Right atrium auricular region (tissue), 2 donors: ENCODE measurements at regions not wholly inside any gene's neighbourhood (a gene's known extent, or its start where the extent isn't known, plus 50 kb on each side); places are given as distances from the start of the nearest gene placed in this dataset.

Experiments used
- DNase-seq: peaks from one replicate; pipeline ENCODE4 v3.0.0-alpha.2; 2019; ENCODE audit warnings: low spot score
- H3K27ac ChIP-seq, 2 donors: fragments of 200-600 bp; sonication (generic); 1 replicate in 1 of 2; 2 replicates in 1 of 2; pipeline ENCODE4 v1.5.1; 2016 to 2019
- H3K27me3 ChIP-seq, 2 donors: fragments of 200-600 bp; sonication (generic); one replicate each; pipeline versions ENCODE4 v1.5.1 to v1.6.0; 2017 to 2019
- H3K36me3 ChIP-seq: fragments of 200-600 bp; sonication (generic); one replicate; pipeline ENCODE4 v1.5.1; 2016
- H3K4me1 ChIP-seq, 2 donors: fragments of 200-600 bp; sonication (generic); one replicate each; pipeline versions ENCODE4 v1.5.1 to v1.6.0; 2017 to 2019
- H3K4me3 ChIP-seq, 2 donors: fragments of 200-600 bp; sonication (generic); 1 replicate in 1 of 2; 2 replicates in 1 of 2; pipeline ENCODE4 v1.5.1; 2017 to 2019; ENCODE audit warnings: mild to moderate bottlenecking in 1 of 2, moderate library complexity in 1 of 2
- H3K9me3 ChIP-seq, 2 donors: fragments of 200-600 bp; sonication (generic); one replicate each; pipeline ENCODE4 v1.5.1; 2019
- CTCF ChIP-seq, 2 donors: fragments of 200-600 bp; sonication (generic); IDR thresholded peaks; one replicate each; pipeline ENCODE4 v1.5.1; 2019; ENCODE audit warnings: antibody characterized with exemption in 2 of 2

DNA sequence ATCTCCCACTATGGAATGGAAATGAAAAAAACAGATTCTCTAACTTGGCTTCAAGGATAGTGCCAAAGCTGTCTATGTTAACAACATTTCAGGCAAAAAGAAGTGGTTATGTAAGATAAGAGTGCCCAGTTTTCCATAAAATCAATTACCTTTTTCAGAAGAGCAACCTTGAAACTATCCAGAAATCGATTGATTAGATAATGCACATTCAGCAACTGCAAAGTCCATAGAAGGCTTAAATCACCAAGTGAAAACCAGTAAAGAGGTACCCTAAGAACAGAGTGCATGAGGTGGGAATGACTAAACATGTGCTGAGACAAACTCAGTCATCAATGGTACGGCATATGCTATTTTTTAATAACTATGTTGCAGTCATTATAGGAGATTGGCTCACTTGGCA lies 71.9 kb upstream of the TNKS2 start:
- no peak for TF ChIP-seq CTCF (IDR thresholded peaks at IDR 0.05)
- H3K4me1 ChIP-seq, result no peaks in the 10 kb centered on the region
- no peak for DNase-seq
- H3K4me3 ChIP-seq, result no peak overlapping the region
- H3K36me3 ChIP-seq, result no peaks in the 10 kb centered on the region
- no peak overlapping the region for H3K27ac ChIP-seq
- no peaks in the 10 kb centered on the region for H3K27me3 ChIP-seq
- H3K9me3 ChIP-seq, result no peaks in the 10 kb centered on the region

GRCh38 chr10:91724933-91725332 lies 73.3 kb upstream of the TNKS2 start:
- Histone ChIP-seq H3K4me1 (no peaks in the 10 kb centered on the region), H3K36me3 (no peaks in the 10 kb centered on the region), H3K27me3 (no peaks in the 10 kb centered on the region), H3K4me3 (no peak overlapping the region), H3K9me3 (no peaks in the 10 kb centered on the region), H3K27ac (no peak overlapping the region)
- no peak for DNase-seq
- no peak for TF ChIP-seq CTCF (IDR thresholded peaks at IDR 0.05)

GRCh38 chr10:91713461-91714072 lies 80.7 kb upstream of the PPP1R3C start:
- Histone ChIP-seq H3K4me1 (peaks cover 0 to 10% of the 10 kb centered on the region in 2 donors), H3K9me3 (peaks cover 0 to 13% of the 10 kb centered on the region in 2 donors), H3K27ac (no peak overlapping the region), H3K36me3 (no peaks in the 10 kb centered on the region), H3K27me3 (no peaks in the 10 kb centered on the region), H3K4me3 (no peak overlapping the region)
- DNase-seq, result no peak
- no peak for TF ChIP-seq CTCF (IDR thresholded peaks at IDR 0.05)

DNA sequence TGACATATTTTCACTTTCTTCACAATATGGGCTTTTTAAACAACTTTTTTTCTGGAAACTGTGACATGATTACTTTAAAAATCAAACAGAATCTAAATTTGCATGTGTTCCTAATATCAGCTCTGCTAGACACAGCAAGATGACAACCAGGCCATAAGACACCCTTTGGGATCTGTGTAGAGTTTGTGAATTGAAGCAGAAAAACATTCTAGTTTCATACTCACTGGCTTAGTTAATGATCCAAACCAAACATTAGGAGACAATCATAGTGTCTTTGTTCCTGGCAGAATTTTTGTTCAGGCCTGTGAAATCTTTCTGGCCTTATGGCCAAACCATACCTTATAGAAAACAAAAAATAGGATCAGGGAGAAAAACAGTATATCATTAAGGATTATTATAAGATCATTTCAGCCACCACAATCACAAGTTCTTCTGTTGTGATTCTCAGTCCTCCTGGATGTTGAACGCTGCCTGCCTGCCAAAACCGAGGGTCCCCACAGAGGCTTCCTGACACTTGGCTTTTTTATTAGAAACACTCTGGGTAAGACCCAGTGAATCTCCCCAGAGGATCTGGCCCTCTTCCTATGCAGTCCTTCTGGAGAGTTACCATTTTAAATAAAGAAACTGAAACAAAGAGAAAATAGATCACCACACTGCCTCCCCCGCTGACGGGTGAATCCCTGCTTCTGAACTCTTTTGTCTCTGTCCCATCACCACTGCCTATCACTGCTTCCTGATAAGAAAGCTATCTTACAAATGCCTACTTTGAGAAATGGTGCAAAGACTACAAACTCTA lies 79.2 kb upstream of the PPP1R3C start:
- Histone ChIP-seq H3K36me3 (no peaks in the 10 kb centered on the region), H3K27me3 (no peaks in the 10 kb centered on the region), H3K27ac (no peak overlapping the region), H3K9me3 (peaks cover 0 to 13% of the 10 kb centered on the region in 2 donors), H3K4me1 (peaks cover 0 to 10% of the 10 kb centered on the region in 2 donors), H3K4me3 (no peak overlapping the region)
- TF ChIP-seq CTCF (IDR thresholded peaks at IDR 0.05), result no peak
- no peak for DNase-seq

DNA sequence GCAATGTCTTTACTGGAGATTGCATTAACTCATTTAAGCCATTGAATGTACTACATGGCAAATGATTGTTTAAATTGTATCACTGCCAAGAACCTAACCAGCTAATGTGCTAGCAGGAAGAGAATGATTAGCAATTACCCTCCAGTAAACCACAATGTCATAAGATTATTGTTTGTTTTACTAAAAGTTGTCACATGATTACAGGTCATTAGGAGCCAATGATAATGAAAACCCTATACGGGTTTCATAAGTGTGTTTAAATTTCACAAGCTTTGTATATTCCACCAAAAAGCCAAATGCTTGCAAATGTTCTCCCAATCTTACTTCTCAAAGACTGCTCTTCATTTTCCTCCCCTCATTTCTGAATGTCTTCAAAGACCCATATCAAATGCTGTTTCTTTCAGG lies 76.5 kb upstream of the PPP1R3C start:
- TF ChIP-seq CTCF (IDR thresholded peaks at IDR 0.05), result no peak
- DNase-seq, result no peak

More for the DNA sequence above, 76.5 kb upstream of the PPP1R3C start:
- Histone ChIP-seq H3K4me3 (no peak overlapping the region), H3K4me1 (peaks cover 0 to 10% of the 10 kb centered on the region in 2 donors), H3K27me3 (no peaks in the 10 kb centered on the region), H3K27ac (no peak overlapping the region), H3K36me3 (no peaks in the 10 kb centered on the region), H3K9me3 (no peaks in the 10 kb centered on the region)
